Activated CD4-positive, alpha-beta T cell treated with anti-CD3 and anti-CD28 coated beads, Interleukin-2, amount 50 U/mL, for 4 hours (primary cell): ENCODE measurements at regions not wholly inside any gene's neighbourhood (a gene's known extent, or its start where the extent isn't known, plus 50 kb on each side); places are given as distances from the start of the nearest gene placed in this dataset.

Experiments
- DNase-seq, 2 experiments: peaks; one replicate each; pipeline ENCODE4 v3.0.0-alpha.2; 2020

GRCh38 chr1:219467524-219467923 lies 145.4 kb downstream of the ZC3H11B start:
- DNase-seq, result no peak

- DNase-seq, result no peak
These were observed 146.1 kb downstream of the ZC3H11B start for GRCh38 chr1:219466766-219467165.

- DNase-seq, result no peak
These were observed 147.5 kb downstream of the ZC3H11B start for GRCh38 chr1:219465212-219466093.

GRCh38 chr1:219463636-219464035 lies 149.3 kb downstream of the ZC3H11B start:
- DNase-seq, result no peak

- DNase-seq, result no peak
These were observed 150.9 kb downstream of the ZC3H11B start for GRCh38 chr1:219461981-219462400.

- DNase-seq, result no peak
These were observed 151.7 kb downstream of the ZC3H11B start for GRCh38 chr1:219460896-219461815.

GRCh38 chr1:219460081-219460895 lies 152.6 kb downstream of the ZC3H11B start:
- DNase-seq, result no peak

- DNase-seq, result no peak
These were observed 153.4 kb downstream of the ZC3H11B start for GRCh38 chr1:219459351-219460080.

- DNase-seq, result no peak
These were observed 166.6 kb downstream of the ZC3H11B start for GRCh38 chr1:219446288-219446687.

GRCh38 chr1:219445864-219446263 lies 167.0 kb downstream of the ZC3H11B start:
- DNase-seq, result no peak

GRCh38 chr1:219444474-219444873 lies 168.4 kb downstream of the ZC3H11B start:
- DNase-seq, result no peak

GRCh38 chr1:219443763-219444162 lies 169.1 kb downstream of the ZC3H11B start:
- DNase-seq, result no peak

- DNase-seq, result no peak
These were observed 170.3 kb downstream of the ZC3H11B start for GRCh38 chr1:219442611-219443061.

- no peak for DNase-seq
These were observed 171.0 kb downstream of the ZC3H11B start for GRCh38 chr1:219441884-219442283.

- DNase-seq, result no peak
These were observed 173.5 kb downstream of the ZC3H11B start for GRCh38 chr1:219439376-219439775.

- no peak for DNase-seq
These were observed 174.5 kb downstream of the ZC3H11B start for GRCh38 chr1:219438386-219438785.

- DNase-seq, result no peak
These were observed 178.0 kb downstream of the ZC3H11B start for GRCh38 chr1:219434923-219435297.

GRCh38 chr1:219434285-219434922 lies 178.5 kb downstream of the ZC3H11B start:
- no peak for DNase-seq

- no peak for DNase-seq
These were observed 179.3 kb downstream of the ZC3H11B start for GRCh38 chr1:219433496-219434131.

GRCh38 chr1:219433001-219433400 lies 179.9 kb downstream of the ZC3H11B start:
- DNase-seq, result no peak

- DNase-seq, result no peak
These were observed 180.7 kb downstream of the ZC3H11B start for GRCh38 chr1:219432191-219432606.
